RWPE1 (cell line): ENCODE measurements at regions not wholly inside any gene's neighbourhood (a gene's known extent, or its start where the extent isn't known, plus 50 kb on each side); places are given as distances from the start of the nearest gene placed in this dataset.
"Not testable (repeated sequence)": the region's sequence is repeated elsewhere in the genome, so short reads cannot be mapped to it uniquely, and the experiment has no call there.

Experiments
- CTCF ChIA-PET: fragments of 350-600 bp; sonication (Branson Sonifier 250); formaldehyde crosslinking; extraction: SDS; loops from one replicate; lab custom pipeline; 2021; lab: Yijun Ruan, JAX
- POLR2A ChIA-PET: fragments of 400-600 bp; formaldehyde crosslinking; extraction: SDS; loops from one replicate; lab custom pipeline; 2020; ENCODE audit warnings: antibody characterized with exemption; ENCODE audit not compliant: low non-redundant PET; lab: Yijun Ruan, JAX
- DNase-seq: peaks from one replicate; pipeline ENCODE4 v3.0.0; 2012; ENCODE audit warnings: low spot score
- H3K27ac ChIP-seq: fragments of 450-650 bp; 2 replicates; pipeline ENCODE4 v1.5.1; 2017
- CTCF ChIP-seq: fragments of 450-650 bp; conservative IDR thresholded peaks from 2 replicates; pipeline ENCODE4 v1.5.1; 2017; ENCODE audit warnings: low read depth, mild to moderate bottlenecking

GRCh38 chr5:106277540-106278096 is 1393.1 kb downstream of the EFNA5 start:
- CTCF ChIA-PET, result no interaction called here
- no peak for DNase-seq
- H3K27ac ChIP-seq, result no peak overlapping the region
- no peak for TF ChIP-seq CTCF
- POLR2A ChIA-PET, result no interaction called here

- H3K27ac ChIP-seq, result no peak overlapping the region
- POLR2A ChIA-PET, result no interaction called here
- peak; percentile 68 for TF ChIP-seq CTCF
- CTCF ChIA-PET, result interaction anchor here (0.5 to 1.1 kb wide), 9 partner anchors 10 to 1407 kb away, joined by 3 to 7 read pairs (median 3); no protein-coding TSS in a partner anchor
- peak; percentile 14 for DNase-seq
Observed at GRCh38 chr5:106269252-106269843, 1401.4 kb downstream of the EFNA5 start.

GRCh38 chr5:106267256-106267655 is 1403.5 kb downstream of the EFNA5 start:
- DNase-seq, result no peak
- no peak overlapping the region for H3K27ac ChIP-seq
- TF ChIP-seq CTCF, result no peak
- CTCF ChIA-PET, result no interaction called here
- POLR2A ChIA-PET, result no interaction called here

- DNase-seq, result no peak
- CTCF ChIA-PET, result no interaction called here
- no peak for TF ChIP-seq CTCF
- POLR2A ChIA-PET, result no interaction called here
- no peak overlapping the region for H3K27ac ChIP-seq
Observed at GRCh38 chr5:106262395-106262794, 1408.3 kb downstream of the EFNA5 start.

GRCh38 chr5:106259431-106260090 is 1411.2 kb downstream of the EFNA5 start:
- H3K27ac ChIP-seq, DNase-seq, CTCF ChIA-PET, POLR2A ChIA-PET: not testable (repeated sequence)

- H3K27ac ChIP-seq, result no peak overlapping the region
- DNase-seq, result no peak
- ChIA-PET CTCF (interaction anchor here (0.8 kb wide), 1 partner anchor 11 kb away, joined by 3 read pairs; no protein-coding TSS in a partner anchor), POLR2A (no interaction called here)
- TF ChIP-seq CTCF, result no peak
Observed at GRCh38 chr5:106258591-106259125, 1412.1 kb downstream of the EFNA5 start.
